Liver (tissue), 7 donors: ENCODE measurements at regions not wholly inside any gene's neighbourhood (a gene's known extent, or its start where the extent isn't known, plus 50 kb on each side); places are given as distances from the start of the nearest gene placed in this dataset.

Source experiments
- DNase-seq: peaks from one replicate; pipeline ENCODE4 v3.0.0-alpha.2; 2017; ENCODE audit warnings: low spot score
- H3K27ac ChIP-seq, 2 donors: one replicate each; pipeline ENCODE4 v1.7.0; 2013; ENCODE audit warnings: inconsistent platforms in 2 of 2, low read length in 2 of 2, control low read depth in 1 of 2, low read depth in 1 of 2, mild to moderate bottlenecking in 1 of 2
- H3K27me3 ChIP-seq, 4 donors: one replicate each; pipeline versions ENCODE4 v1.6.1 to v1.7.0; 2013; ENCODE audit warnings: low read length in 3 of 4, inconsistent platforms in 1 of 4, mild to moderate bottlenecking in 1 of 4, moderate library complexity in 1 of 4; ENCODE audit not compliant: control insufficient read depth in 4 of 4, insufficient read depth in 4 of 4
- H3K36me3 ChIP-seq, 4 donors: one replicate each; pipeline versions ENCODE4 v1.6.1 to v1.7.0; 2013; ENCODE audit warnings: low read length in 3 of 4, mild to moderate bottlenecking in 3 of 4, low read depth in 1 of 4, moderate library complexity in 1 of 4; ENCODE audit not compliant: control insufficient read depth in 4 of 4, insufficient read depth in 3 of 4
- H3K4me1 ChIP-seq, 4 donors: one replicate each; pipeline versions ENCODE4 v1.6.1 to v1.7.0; 2013; ENCODE audit warnings: low read length in 3 of 4, mild to moderate bottlenecking in 3 of 4, moderate library complexity in 1 of 4; ENCODE audit not compliant: control insufficient read depth in 4 of 4, insufficient read depth in 4 of 4
- H3K4me3 ChIP-seq, 3 donors: one replicate each; pipeline versions ENCODE4 v1.6.1 to v1.7.0; 2013; ENCODE audit warnings: low read length in 3 of 3, control low read depth in 1 of 3, low read depth in 1 of 3, mild to moderate bottlenecking in 1 of 3
- H3K9ac ChIP-seq, 2 donors: one replicate each; pipeline ENCODE4 v1.7.0; 2013; ENCODE audit warnings: low read length in 2 of 2, mild to moderate bottlenecking in 2 of 2, moderate library complexity in 2 of 2, control low read depth in 1 of 2, low read depth in 1 of 2
- H3K9me3 ChIP-seq, 4 donors: one replicate each; pipeline versions ENCODE4 v1.6.1 to v1.7.0; 2013; ENCODE audit warnings: low read length in 3 of 4; ENCODE audit not compliant: control insufficient read depth in 4 of 4
- CTCF ChIP-seq: fragments of 150-350 bp; IDR thresholded peaks from 2 replicates; pipeline ENCODE4 v1.5.1; 2017; ENCODE audit warnings: improper control_type of control experiment, low read depth, low read length; ENCODE audit not compliant: missing input control
- EGR1 ChIP-seq, 2 donors: IDR thresholded peaks; 2 replicates each; pipeline ENCODE4 v1.6.1; 2016 to 2018; ENCODE audit warnings: antibody characterized with exemption in 2 of 2, low read depth in 2 of 2
- FOXA1 ChIP-seq: IDR thresholded peaks from 2 replicates; pipeline ENCODE4 v1.6.1; 2016; ENCODE audit warnings: antibody characterized with exemption
- FOXA2 ChIP-seq: IDR thresholded peaks from 2 replicates; pipeline ENCODE4 v1.6.1; 2016; ENCODE audit warnings: antibody characterized with exemption
- GABPA ChIP-seq, 2 donors: IDR thresholded peaks in 1 of 2; conservative IDR thresholded peaks in 1 of 2; 2 replicates each; pipeline ENCODE4 v1.6.1; 2016; ENCODE audit warnings: antibody characterized with exemption in 2 of 2, mild to moderate bottlenecking in 1 of 2, moderate library complexity in 1 of 2
- HNF4A ChIP-seq, 2 donors: conservative IDR thresholded peaks; 2 replicates each; pipeline ENCODE4 v1.6.1; 2016; ENCODE audit warnings: antibody characterized with exemption in 2 of 2, mild to moderate bottlenecking in 2 of 2
- HNF4G ChIP-seq: IDR thresholded peaks from 2 replicates; pipeline ENCODE4 v1.6.1; 2016; ENCODE audit warnings: antibody characterized with exemption
- JUND ChIP-seq, 2 donors: IDR thresholded peaks; 2 replicates each; pipeline ENCODE4 v1.6.1; 2016; ENCODE audit warnings: antibody characterized with exemption in 2 of 2
- MAX ChIP-seq: IDR thresholded peaks from 2 replicates; pipeline ENCODE4 v1.6.1; 2016; ENCODE audit warnings: antibody characterized with exemption
- NR2F2 ChIP-seq: IDR thresholded peaks from 2 replicates; pipeline ENCODE4 v1.6.1; 2016; ENCODE audit warnings: antibody characterized with exemption
- RAD21 ChIP-seq, 2 donors: IDR thresholded peaks; 2 replicates each; pipeline ENCODE4 v1.6.1; 2016; ENCODE audit warnings: antibody characterized with exemption in 2 of 2, mild to moderate bottlenecking in 2 of 2
- RXRA ChIP-seq, 2 donors: IDR thresholded peaks; 2 replicates each; pipeline ENCODE4 v1.6.1; 2017 to 2018; ENCODE audit warnings: antibody characterized with exemption in 2 of 2, mild to moderate bottlenecking in 1 of 2
- SP1 ChIP-seq: IDR thresholded peaks from 2 replicates; pipeline ENCODE4 v1.6.1; 2018; ENCODE audit warnings: antibody characterized with exemption, mild to moderate bottlenecking
- TAF1 ChIP-seq: conservative IDR thresholded peaks from 2 replicates; pipeline ENCODE4 v1.6.1; 2016; ENCODE audit warnings: antibody characterized with exemption, mild to moderate bottlenecking
- YY1 ChIP-seq: IDR thresholded peaks from 2 replicates; pipeline ENCODE4 v1.6.1; 2016; ENCODE audit warnings: antibody characterized with exemption, mild to moderate bottlenecking
- ZBTB33 ChIP-seq: IDR thresholded peaks from 2 replicates; pipeline ENCODE4 v1.6.1; 2016; ENCODE audit warnings: antibody characterized with exemption
- TF ChIP-seq, protein P1 (sequence below): IDR thresholded peaks from 2 replicates; pipeline ENCODE4 v1.6.1; 2016; ENCODE audit warnings: antibody characterized with exemption
- TF ChIP-seq, protein P2 (sequence below): IDR thresholded peaks from 2 replicates; pipeline ENCODE4 v1.6.1; 2016; ENCODE audit warnings: antibody characterized with exemption, mild to moderate bottlenecking
- donor health status: healthy.
- donor health status: healthy.
- donor health status: healthy.
- donor health status: healthy.

DNA sequence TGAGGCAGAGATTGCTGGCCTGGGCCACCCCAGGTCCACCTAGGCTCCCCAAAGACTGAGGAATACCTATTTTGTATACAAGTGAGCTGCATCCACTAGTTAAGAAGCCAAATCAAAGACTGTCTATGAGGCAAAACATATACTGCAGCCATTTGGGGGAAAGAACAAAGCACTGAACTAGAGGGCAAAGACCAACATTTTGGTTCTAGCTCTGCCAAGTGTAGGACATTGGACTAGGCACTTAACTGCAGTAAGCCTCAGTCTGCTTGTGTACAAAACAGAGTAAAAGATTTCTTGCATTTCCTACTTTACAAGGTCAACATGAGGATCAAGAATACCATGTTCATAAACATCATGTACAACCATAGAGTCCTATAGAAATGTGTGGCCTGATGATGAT, 94.8 kb upstream of the CYP1B1 start:
- peaks cover 3 to 48% (median 31%) of the 10 kb centered on the region in 4 donors for H3K4me1 ChIP-seq
- peak overlapping the region; percentile 3 to 40 for H3K27ac ChIP-seq
- no peak for DNase-seq

More for the DNA sequence above, 94.8 kb upstream of the CYP1B1 start:
- Histone ChIP-seq H3K9ac (no peak overlapping the region), H3K27me3 (no peaks in the 10 kb centered on the region), H3K4me3 (no peak overlapping the region), H3K36me3 (no peaks in the 10 kb centered on the region), H3K9me3 (no peaks in the 10 kb centered on the region)
- TF ChIP-seq, protein P1, sequence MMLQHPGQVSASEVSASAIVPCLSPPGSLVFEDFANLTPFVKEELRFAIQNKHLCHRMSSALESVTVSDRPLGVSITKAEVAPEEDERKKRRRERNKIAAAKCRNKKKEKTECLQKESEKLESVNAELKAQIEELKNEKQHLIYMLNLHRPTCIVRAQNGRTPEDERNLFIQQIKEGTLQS: no peak
- TF ChIP-seq RXRA (IDR thresholded peaks at IDR 0.05) (peak in 1 of 2 donors; percentile 39), HNF4A (conservative IDR thresholded peaks at IDR 0.05) (peak; percentile 70 to 79), HNF4G (no peak), GABPA (IDR thresholded peaks at IDR 0.05 in 1 of 2, conservative IDR thresholded peaks at IDR 0.05 in 1 of 2) (no peak), FOXA1 (no peak), NR2F2 (no peak), EGR1 (IDR thresholded peaks at IDR 0.05; ENCODE audit: low read depth in 2 of 2) (no peak), YY1 (peak; percentile 49), ZBTB33 (no peak), RAD21 (IDR thresholded peaks at IDR 0.05) (no peak), SP1 (no peak), MAX (peak; percentile 23), CTCF (no peak), FOXA2 (no peak), TAF1 (no peak), JUND (IDR thresholded peaks at IDR 0.05) (no peak)
- TF ChIP-seq, protein P2, sequence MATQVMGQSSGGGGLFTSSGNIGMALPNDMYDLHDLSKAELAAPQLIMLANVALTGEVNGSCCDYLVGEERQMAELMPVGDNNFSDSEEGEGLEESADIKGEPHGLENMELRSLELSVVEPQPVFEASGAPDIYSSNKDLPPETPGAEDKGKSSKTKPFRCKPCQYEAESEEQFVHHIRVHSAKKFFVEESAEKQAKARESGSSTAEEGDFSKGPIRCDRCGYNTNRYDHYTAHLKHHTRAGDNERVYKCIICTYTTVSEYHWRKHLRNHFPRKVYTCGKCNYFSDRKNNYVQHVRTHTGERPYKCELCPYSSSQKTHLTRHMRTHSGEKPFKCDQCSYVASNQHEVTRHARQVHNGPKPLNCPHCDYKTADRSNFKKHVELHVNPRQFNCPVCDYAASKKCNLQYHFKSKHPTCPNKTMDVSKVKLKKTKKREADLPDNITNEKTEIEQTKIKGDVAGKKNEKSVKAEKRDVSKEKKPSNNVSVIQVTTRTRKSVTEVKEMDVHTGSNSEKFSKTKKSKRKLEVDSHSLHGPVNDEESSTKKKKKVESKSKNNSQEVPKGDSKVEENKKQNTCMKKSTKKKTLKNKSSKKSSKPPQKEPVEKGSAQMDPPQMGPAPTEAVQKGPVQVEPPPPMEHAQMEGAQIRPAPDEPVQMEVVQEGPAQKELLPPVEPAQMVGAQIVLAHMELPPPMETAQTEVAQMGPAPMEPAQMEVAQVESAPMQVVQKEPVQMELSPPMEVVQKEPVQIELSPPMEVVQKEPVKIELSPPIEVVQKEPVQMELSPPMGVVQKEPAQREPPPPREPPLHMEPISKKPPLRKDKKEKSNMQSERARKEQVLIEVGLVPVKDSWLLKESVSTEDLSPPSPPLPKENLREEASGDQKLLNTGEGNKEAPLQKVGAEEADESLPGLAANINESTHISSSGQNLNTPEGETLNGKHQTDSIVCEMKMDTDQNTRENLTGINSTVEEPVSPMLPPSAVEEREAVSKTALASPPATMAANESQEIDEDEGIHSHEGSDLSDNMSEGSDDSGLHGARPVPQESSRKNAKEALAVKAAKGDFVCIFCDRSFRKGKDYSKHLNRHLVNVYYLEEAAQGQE: no peak
